ENCODE measurements at regions not wholly inside any gene's neighbourhood (a gene's known extent, or its start where the extent isn't known, plus 50 kb on each side); places are given as distances from the start of the nearest gene placed in this dataset.

- peaks cover 0 to 8% (median 0%) of the 10 kb centered on the region in 3 donors for H3K36me3 Mint-ChIP-seq
- no peaks in the 10 kb centered on the region for H3K27me3 ChIP-seq (ENCODE audit: insufficient read depth, low read length, poor library complexity, severe bottlenecking)
- no peak overlapping the region for H3K4me3 Mint-ChIP-seq
- H3K4me3 ChIP-seq (ENCODE audit: low read length) = no peak overlapping the region
- no peaks in the 10 kb centered on the region for H3K9me3 ChIP-seq (ENCODE audit: low read length)
- no peak overlapping the region for H3K27ac Mint-ChIP-seq
- no peaks in the 10 kb centered on the region for H3K4me1 ChIP-seq (ENCODE audit: insufficient read depth, low read length)
- no peak for DNase-seq
- H3K27ac ChIP-seq (ENCODE audit: low read depth, low read length) = no peak overlapping the region
- H3K36me3 ChIP-seq (ENCODE audit: insufficient read depth, low read length) = no peaks in the 10 kb centered on the region
- H3K4me1 Mint-ChIP-seq = peaks cover 9 to 22% (median 16%) of the 10 kb centered on the region in 3 donors
- H3K27me3 Mint-ChIP-seq = peaks cover 2 to 4% of the 10 kb centered on the region in 2 donors
- no peaks in the 10 kb centered on the region for H3K9me3 Mint-ChIP-seq
- CTCF ChIA-PET = no interaction called here
- POLR2A ChIA-PET = no interaction called here
Measured at GRCh38 chr12:89821896-89822295, 113.3 kb upstream of the ATP2B1 start.

GRCh38 chr12:89817501-89818226 lies 109.0 kb upstream of the ATP2B1 start:
- POLR2A ChIA-PET = no interaction called here
- CTCF ChIA-PET = no interaction called here
- DNase-seq = no peak
- Mint-ChIP-seq H3K27ac (peak overlapping the region in 1 of 8 donors; percentile 77), H3K36me3 (peaks cover 0 to 8% (median 0%) of the 10 kb centered on the region in 3 donors), H3K4me1 (no peaks in the 10 kb centered on the region), H3K4me3 (no peak overlapping the region), H3K27me3 (peaks cover 4 to 6% of the 10 kb centered on the region in 2 donors), H3K9me3 (no peaks in the 10 kb centered on the region)
- H3K36me3 ChIP-seq (ENCODE audit: insufficient read depth, low read length) = no peaks in the 10 kb centered on the region
- H3K4me3 ChIP-seq (ENCODE audit: low read length) = no peak overlapping the region
- H3K27me3 ChIP-seq (ENCODE audit: insufficient read depth, low read length, poor library complexity, severe bottlenecking) = no peaks in the 10 kb centered on the region
- no peak overlapping the region for H3K27ac ChIP-seq (ENCODE audit: low read depth, low read length)
- no peaks in the 10 kb centered on the region for H3K4me1 ChIP-seq (ENCODE audit: insufficient read depth, low read length)
- no peaks in the 10 kb centered on the region for H3K9me3 ChIP-seq (ENCODE audit: low read length)

GRCh38 chr12:89815225-89815624 lies 106.6 kb upstream of the ATP2B1 start:
- peaks cover 0 to 8% (median 0%) of the 10 kb centered on the region in 3 donors for H3K36me3 Mint-ChIP-seq
- H3K9me3 Mint-ChIP-seq = no peaks in the 10 kb centered on the region
- POLR2A ChIA-PET = no interaction called here
- no peak overlapping the region for H3K27ac Mint-ChIP-seq
- no peak overlapping the region for H3K4me3 Mint-ChIP-seq
- Histone ChIP-seq H3K36me3 (ENCODE audit: insufficient read depth, low read length) (no peaks in the 10 kb centered on the region), H3K27me3 (ENCODE audit: insufficient read depth, low read length, poor library complexity, severe bottlenecking) (no peaks in the 10 kb centered on the region), H3K4me3 (ENCODE audit: low read length) (no peak overlapping the region), H3K4me1 (ENCODE audit: insufficient read depth, low read length) (no peaks in the 10 kb centered on the region), H3K9me3 (ENCODE audit: low read length) (no peaks in the 10 kb centered on the region), H3K27ac (ENCODE audit: low read depth, low read length) (no peak overlapping the region)
- peaks cover 4 to 6% of the 10 kb centered on the region in 2 donors for H3K27me3 Mint-ChIP-seq
- no peak for DNase-seq
- no peaks in the 10 kb centered on the region for H3K4me1 Mint-ChIP-seq
- CTCF ChIA-PET = no interaction called here

- peaks cover 0 to 5% (median 3%) of the 10 kb centered on the region in 3 donors for H3K36me3 Mint-ChIP-seq
- Histone ChIP-seq H3K36me3 (ENCODE audit: insufficient read depth, low read length) (no peaks in the 10 kb centered on the region), H3K9me3 (ENCODE audit: low read length) (no peaks in the 10 kb centered on the region), H3K27ac (ENCODE audit: low read depth, low read length) (no peak overlapping the region), H3K4me1 (ENCODE audit: insufficient read depth, low read length) (no peaks in the 10 kb centered on the region), H3K27me3 (ENCODE audit: insufficient read depth, low read length, poor library complexity, severe bottlenecking) (no peaks in the 10 kb centered on the region), H3K4me3 (ENCODE audit: low read length) (no peak overlapping the region)
- ChIA-PET CTCF (no interaction called here), POLR2A (no interaction called here)
- no peaks in the 10 kb centered on the region for H3K27me3 Mint-ChIP-seq
- DNase-seq = no peak
- H3K9me3 Mint-ChIP-seq = peaks cover 0 to 2% (median 0%) of the 10 kb centered on the region in 5 donors
- no peak overlapping the region for H3K4me3 Mint-ChIP-seq
- H3K4me1 Mint-ChIP-seq = peaks cover 0 to 3% (median 0%) of the 10 kb centered on the region in 3 donors
- H3K27ac Mint-ChIP-seq = peak overlapping the region in 1 of 8 donors; percentile 52
Measured at GRCh38 chr12:89803412-89803811, 94.8 kb upstream of the ATP2B1 start.

- Histone ChIP-seq H3K27ac (ENCODE audit: low read depth, low read length) (no peak overlapping the region), H3K4me3 (ENCODE audit: low read length) (no peak overlapping the region), H3K9me3 (ENCODE audit: low read length) (no peaks in the 10 kb centered on the region), H3K4me1 (ENCODE audit: insufficient read depth, low read length) (no peaks in the 10 kb centered on the region), H3K36me3 (ENCODE audit: insufficient read depth, low read length) (no peaks in the 10 kb centered on the region), H3K27me3 (ENCODE audit: insufficient read depth, low read length, poor library complexity, severe bottlenecking) (no peaks in the 10 kb centered on the region)
- no peak for DNase-seq
- CTCF ChIA-PET = no interaction called here
- peak overlapping the region in 1 of 8 donors; percentile 46 for H3K27ac Mint-ChIP-seq
- no peak overlapping the region for H3K4me3 Mint-ChIP-seq
- POLR2A ChIA-PET = no interaction called here
- H3K4me1 Mint-ChIP-seq = peaks cover 0 to 6% (median 0%) of the 10 kb centered on the region in 3 donors
- H3K36me3 Mint-ChIP-seq = peaks cover 0 to 5% (median 3%) of the 10 kb centered on the region in 3 donors
- H3K27me3 Mint-ChIP-seq = peaks cover 0 to 2% of the 10 kb centered on the region in 2 donors
- peaks cover 0 to 2% (median 0%) of the 10 kb centered on the region in 5 donors for H3K9me3 Mint-ChIP-seq
Measured at GRCh38 chr12:89801284-89801683, 92.6 kb upstream of the ATP2B1 start.

GRCh38 chr12:89800435-89800834 lies 91.8 kb upstream of the ATP2B1 start:
- no peak for DNase-seq
- ChIA-PET CTCF (no interaction called here), POLR2A (no interaction called here)
- peaks cover 0 to 3% (median under 1%) of the 10 kb centered on the region in 3 donors for H3K36me3 Mint-ChIP-seq
- no peak overlapping the region for H3K4me3 Mint-ChIP-seq
- Histone ChIP-seq H3K36me3 (ENCODE audit: insufficient read depth, low read length) (no peaks in the 10 kb centered on the region), H3K9me3 (ENCODE audit: low read length) (no peaks in the 10 kb centered on the region), H3K4me1 (ENCODE audit: insufficient read depth, low read length) (no peaks in the 10 kb centered on the region), H3K27ac (ENCODE audit: low read depth, low read length) (no peak overlapping the region), H3K4me3 (ENCODE audit: low read length) (no peak overlapping the region), H3K27me3 (ENCODE audit: insufficient read depth, low read length, poor library complexity, severe bottlenecking) (no peaks in the 10 kb centered on the region)
- no peaks in the 10 kb centered on the region for H3K9me3 Mint-ChIP-seq
- H3K27me3 Mint-ChIP-seq = peaks cover 0 to 2% of the 10 kb centered on the region in 2 donors
- no peak overlapping the region for H3K27ac Mint-ChIP-seq
- peaks cover 0 to 6% (median 0%) of the 10 kb centered on the region in 3 donors for H3K4me1 Mint-ChIP-seq

- CTCF ChIA-PET = no interaction called here
- peaks cover 0 to 6% (median 0%) of the 10 kb centered on the region in 3 donors for H3K4me1 Mint-ChIP-seq
- Histone ChIP-seq H3K36me3 (ENCODE audit: insufficient read depth, low read length) (no peaks in the 10 kb centered on the region), H3K27me3 (ENCODE audit: insufficient read depth, low read length, poor library complexity, severe bottlenecking) (no peaks in the 10 kb centered on the region), H3K9me3 (ENCODE audit: low read length) (no peaks in the 10 kb centered on the region), H3K27ac (ENCODE audit: low read depth, low read length) (no peak overlapping the region), H3K4me1 (ENCODE audit: insufficient read depth, low read length) (no peaks in the 10 kb centered on the region), H3K4me3 (ENCODE audit: low read length) (no peak overlapping the region)
- H3K9me3 Mint-ChIP-seq = no peaks in the 10 kb centered on the region
- no peak overlapping the region for H3K4me3 Mint-ChIP-seq
- peaks cover 0 to 4% (median 3%) of the 10 kb centered on the region in 3 donors for H3K36me3 Mint-ChIP-seq
- POLR2A ChIA-PET = no interaction called here
- DNase-seq = no peak
- H3K27ac Mint-ChIP-seq = no peak overlapping the region
- peaks cover 0 to 2% of the 10 kb centered on the region in 2 donors for H3K27me3 Mint-ChIP-seq
Measured at GRCh38 chr12:89799316-89799715, 90.7 kb upstream of the ATP2B1 start.

GRCh38 chr12:89797436-89797835 lies 88.8 kb upstream of the ATP2B1 start:
- Mint-ChIP-seq H3K4me3 (no peak overlapping the region), H3K4me1 (peaks cover 0 to 4% (median 0%) of the 10 kb centered on the region in 3 donors), H3K27ac (no peak overlapping the region), H3K36me3 (peaks cover 0 to 4% (median 3%) of the 10 kb centered on the region in 3 donors), H3K9me3 (no peaks in the 10 kb centered on the region), H3K27me3 (peaks cover 0 to 2% of the 10 kb centered on the region in 2 donors)
- H3K9me3 ChIP-seq (ENCODE audit: low read length) = no peaks in the 10 kb centered on the region
- H3K36me3 ChIP-seq (ENCODE audit: insufficient read depth, low read length) = no peaks in the 10 kb centered on the region
- no peaks in the 10 kb centered on the region for H3K4me1 ChIP-seq (ENCODE audit: insufficient read depth, low read length)
- H3K27me3 ChIP-seq (ENCODE audit: insufficient read depth, low read length, poor library complexity, severe bottlenecking) = no peaks in the 10 kb centered on the region
- no peak overlapping the region for H3K4me3 ChIP-seq (ENCODE audit: low read length)
- H3K27ac ChIP-seq (ENCODE audit: low read depth, low read length) = no peak overlapping the region
- CTCF ChIA-PET = interaction anchor here (1.1 kb wide), 1 partner anchor 22 kb away, joined by 3 read pairs; no protein-coding TSS in a partner anchor
- no peak for DNase-seq
- POLR2A ChIA-PET = no interaction called here

All from CD8-positive, alpha-beta memory T cell (primary cell).